Gastrocnemius medialis (tissue), 4 donors: ENCODE measurements at regions not wholly inside any gene's neighbourhood (a gene's known extent, or its start where the extent isn't known, plus 50 kb on each side); places are given as distances from the start of the nearest gene placed in this dataset.
A peak's percentile ranks its signal among the peaks of the same experiment; 100 is the strongest.
"Not testable (repeated sequence)": the region's sequence is repeated elsewhere in the genome, so short reads cannot be mapped to it uniquely, and the experiment has no call there.

Experiments
- ATAC-seq, 2 donors: fragments of 150-250 bp; one replicate each; pipeline ENCODE4 v1.9.1; 2016
- DNase-seq, 2 donors: peaks; one replicate each; pipeline ENCODE4 v3.0.0-alpha.2; 2019
- H3K27ac ChIP-seq, 4 donors: fragments of 200-600 bp; sonication (generic); 1 replicate in 1 of 4; 2 replicates in 3 of 4; pipeline ENCODE4 v1.5.1; 2016 to 2018; ENCODE audit warnings: mild to moderate bottlenecking in 2 of 4, moderate library complexity in 1 of 4
- H3K27me3 ChIP-seq, 3 donors: fragments of 200-600 bp; sonication (generic) in 2 of 3; 1 replicate in 1 of 3; 2 replicates in 2 of 3; pipeline versions ENCODE4 v1.5.1 to v1.6.0; 2016 to 2019; ENCODE audit warnings: mild to moderate bottlenecking in 1 of 3, moderate library complexity in 1 of 3
- H3K36me3 ChIP-seq, 2 donors: fragments of 200-600 bp; sonication (generic) in 1 of 2; one replicate each; pipeline ENCODE4 v1.5.1; 2017 to 2018
- H3K4me1 ChIP-seq, 2 donors: fragments of 200-600 bp; sonication (generic) in 1 of 2; one replicate each; pipeline ENCODE4 v1.5.1; 2016 to 2017; ENCODE audit warnings: mild to moderate bottlenecking in 2 of 2
- H3K4me3 ChIP-seq, 4 donors: fragments of 200-600 bp; sonication (generic) in 3 of 4; 1 replicate in 1 of 4; 2 replicates in 3 of 4; pipeline ENCODE4 v1.5.1; 2016 to 2019; ENCODE audit warnings: mild to moderate bottlenecking in 2 of 4
- H3K9me3 ChIP-seq, 3 donors: fragments of 200-600 bp; sonication (generic) in 2 of 3; 1 replicate in 1 of 3; 2 replicates in 2 of 3; pipeline ENCODE4 v1.5.1; 2016 to 2019
- POLR2A ChIP-seq, 2 donors: fragments of 450-650 bp; IDR thresholded peaks; one replicate each; pipeline ENCODE4 v1.6.1; 2017; ENCODE audit warnings: antibody characterized with exemption in 2 of 2, mild to moderate bottlenecking in 2 of 2, moderate library complexity in 2 of 2
- in situ Hi-C, 4 donors: fragments of 200-750 bp; cut with MboI; loops; one replicate each; pipeline versions ENCODE4 v1.15.0 to v1.8.0; 2017; ENCODE audit warnings: low sequenced_read_pairs in 4 of 4
- intact Hi-C: fragments of 100-400 bp; cut with DNase I; formaldehyde crosslinking; loops from one replicate; pipeline ENCODE4 v1.15.1; 2023; ENCODE audit warnings: low total_unique reads
- TF ChIP-seq, protein P1 (sequence below), 5 experiments: fragments of 450-650 bp in 3 of 5; fragments of 200-600 bp in 2 of 5; sonication (generic) in 2 of 5; IDR thresholded peaks in 4 of 5; conservative IDR thresholded peaks in 1 of 5; 1 replicate in 4 of 5; 2 replicates in 1 of 5; pipeline ENCODE4 v1.5.1; 2016 to 2019; ENCODE audit warnings: antibody characterized with exemption in 5 of 5, mild to moderate bottlenecking in 3 of 5, moderate library complexity in 3 of 5

DNA sequence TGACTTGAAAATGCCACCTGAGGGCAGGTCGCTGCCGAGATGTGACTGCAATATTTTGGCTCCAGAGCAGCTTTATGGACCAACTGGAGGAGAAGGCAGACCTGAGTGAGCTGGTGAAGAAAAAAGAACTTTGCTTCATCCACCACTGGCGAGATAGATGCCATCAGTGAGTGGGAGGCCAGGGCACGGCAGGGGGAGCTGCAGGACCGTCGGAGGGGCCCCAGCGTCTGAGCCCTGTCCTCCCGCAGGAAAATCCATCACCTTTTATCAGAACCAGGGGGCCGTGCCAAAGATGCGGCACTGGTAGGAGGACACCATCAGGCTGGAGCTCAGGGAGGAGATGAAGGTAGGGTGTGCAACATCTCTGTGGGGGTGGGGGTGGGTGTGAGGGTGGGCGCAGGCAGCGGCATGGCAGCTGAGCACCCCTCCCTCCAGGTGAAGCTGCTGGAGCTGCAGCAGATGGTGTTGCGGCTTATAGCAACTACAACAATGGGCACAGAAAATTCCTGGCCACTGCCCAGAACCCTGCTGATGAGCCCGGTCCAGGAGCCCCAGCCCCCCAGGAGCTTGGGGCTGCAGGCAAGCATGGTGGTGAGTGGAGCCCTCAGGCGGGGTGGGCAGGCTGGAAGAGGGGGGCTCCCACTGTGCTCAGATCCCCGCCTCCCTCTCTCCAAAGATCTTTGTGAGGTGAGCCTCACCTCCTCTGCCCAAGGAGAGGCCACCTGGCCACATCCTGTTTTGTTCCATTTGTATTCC is 102.4 kb upstream of the FAN1 start:
- H3K27me3 ChIP-seq, H3K27ac ChIP-seq, DNase-seq, H3K36me3 ChIP-seq, H3K4me3 ChIP-seq, ATAC-seq, H3K4me1 ChIP-seq, in situ Hi-C loops, H3K9me3 ChIP-seq: not testable (repeated sequence)
- intact Hi-C loops = loop anchor here (10.0 kb wide), 1 partner anchor 323 kb away; no protein-coding TSS in a partner anchor
- TF ChIP-seq, protein P1, sequence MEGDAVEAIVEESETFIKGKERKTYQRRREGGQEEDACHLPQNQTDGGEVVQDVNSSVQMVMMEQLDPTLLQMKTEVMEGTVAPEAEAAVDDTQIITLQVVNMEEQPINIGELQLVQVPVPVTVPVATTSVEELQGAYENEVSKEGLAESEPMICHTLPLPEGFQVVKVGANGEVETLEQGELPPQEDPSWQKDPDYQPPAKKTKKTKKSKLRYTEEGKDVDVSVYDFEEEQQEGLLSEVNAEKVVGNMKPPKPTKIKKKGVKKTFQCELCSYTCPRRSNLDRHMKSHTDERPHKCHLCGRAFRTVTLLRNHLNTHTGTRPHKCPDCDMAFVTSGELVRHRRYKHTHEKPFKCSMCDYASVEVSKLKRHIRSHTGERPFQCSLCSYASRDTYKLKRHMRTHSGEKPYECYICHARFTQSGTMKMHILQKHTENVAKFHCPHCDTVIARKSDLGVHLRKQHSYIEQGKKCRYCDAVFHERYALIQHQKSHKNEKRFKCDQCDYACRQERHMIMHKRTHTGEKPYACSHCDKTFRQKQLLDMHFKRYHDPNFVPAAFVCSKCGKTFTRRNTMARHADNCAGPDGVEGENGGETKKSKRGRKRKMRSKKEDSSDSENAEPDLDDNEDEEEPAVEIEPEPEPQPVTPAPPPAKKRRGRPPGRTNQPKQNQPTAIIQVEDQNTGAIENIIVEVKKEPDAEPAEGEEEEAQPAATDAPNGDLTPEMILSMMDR (IDR thresholded peaks at IDR 0.05 in 4 of 5, conservative IDR thresholded peaks at IDR 0.05 in 1 of 5) = peak in 3 of 5 experiments; percentile 7 to 34 (median 22)

DNA sequence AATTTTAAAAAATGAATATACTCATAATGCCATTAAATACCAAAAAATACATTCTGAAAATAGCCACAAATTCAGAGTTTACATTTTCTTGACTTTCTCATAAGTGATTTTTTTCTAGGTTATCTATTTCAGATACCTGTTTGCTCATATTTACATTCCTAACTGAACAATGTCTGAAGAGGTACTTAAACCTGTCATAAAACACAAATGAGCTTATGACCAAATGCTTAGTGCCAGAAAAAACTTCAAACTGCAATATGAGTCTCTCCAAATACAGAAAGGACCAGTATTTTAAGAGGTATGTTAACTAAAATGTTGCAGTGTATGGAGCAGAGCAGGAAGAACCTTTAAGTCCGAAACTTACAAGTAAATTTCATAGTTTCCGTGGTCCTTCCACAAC is 101.7 kb upstream of the FAN1 start:
- H3K36me3 ChIP-seq, H3K27ac ChIP-seq, H3K4me3 ChIP-seq, ATAC-seq, DNase-seq, in situ Hi-C loops, H3K4me1 ChIP-seq, H3K27me3 ChIP-seq, H3K9me3 ChIP-seq: not testable (repeated sequence)
- intact Hi-C loops = loop anchor here (10.0 kb wide), 1 partner anchor 323 kb away; no protein-coding TSS in a partner anchor

DNA sequence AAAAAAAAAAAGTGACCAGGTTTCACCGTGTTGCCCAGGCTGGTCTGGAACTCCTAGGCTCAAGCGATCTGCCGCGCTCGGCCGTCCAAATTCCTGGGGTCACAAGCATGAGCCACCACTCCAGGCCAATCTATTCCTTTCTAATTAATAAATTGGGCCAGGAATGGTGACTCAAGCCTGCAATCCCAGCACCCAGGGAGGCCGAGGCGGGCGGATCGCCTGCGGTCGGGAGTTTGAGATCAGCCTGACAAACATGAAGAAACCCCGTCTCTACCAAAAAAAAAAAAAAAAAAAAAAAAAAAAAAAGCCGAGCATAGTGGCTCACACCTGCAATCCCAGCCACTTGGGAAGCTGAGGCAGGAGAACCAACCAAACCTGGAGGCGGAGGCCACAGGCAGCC is 100.0 kb upstream of the FAN1 start:
- DNase-seq, H3K36me3 ChIP-seq, H3K27ac ChIP-seq, H3K9me3 ChIP-seq, H3K4me1 ChIP-seq, H3K4me3 ChIP-seq, ATAC-seq, in situ Hi-C loops, H3K27me3 ChIP-seq: not testable (repeated sequence)
- intact Hi-C loops = loop anchor here (10.0 kb wide), 1 partner anchor 321 kb away; no protein-coding TSS in a partner anchor

DNA sequence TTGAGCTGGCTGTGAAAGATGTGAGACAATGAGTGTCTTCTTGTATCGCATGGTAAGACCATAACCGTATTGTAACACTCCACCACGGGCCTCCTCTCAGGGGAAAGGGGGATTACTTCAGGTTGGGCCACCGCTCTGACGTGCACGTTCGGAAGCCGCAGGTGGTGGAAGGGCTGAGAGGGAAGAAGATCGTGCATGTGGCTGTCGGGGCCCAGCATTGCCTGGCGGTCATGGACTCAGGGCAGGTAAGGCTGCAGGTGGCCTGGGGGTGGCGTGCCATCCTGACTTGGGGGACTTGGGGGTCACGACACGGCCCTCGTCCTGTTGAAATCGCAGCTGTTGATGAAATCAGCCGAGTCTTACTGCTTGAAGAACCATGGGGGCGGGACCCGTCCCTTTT is 87.3 kb upstream of the FAN1 start:
- intact Hi-C loops = no loop called here
- in situ Hi-C loops = no loop called here
- no peaks in the 10 kb centered on the region for H3K4me1 ChIP-seq
- H3K4me3 ChIP-seq = no peak overlapping the region
- H3K36me3 ChIP-seq = no peaks in the 10 kb centered on the region
- TF ChIP-seq, protein P1 (IDR thresholded peaks at IDR 0.05 in 4 of 5, conservative IDR thresholded peaks at IDR 0.05 in 1 of 5) = no peak
- no peak for TF ChIP-seq POLR2A (IDR thresholded peaks at IDR 0.05)
- no peak overlapping the region for H3K27ac ChIP-seq
- no peaks in the 10 kb centered on the region for H3K27me3 ChIP-seq
- no peaks in the 10 kb centered on the region for H3K9me3 ChIP-seq
- no peak for DNase-seq
- no peak for ATAC-seq

DNA sequence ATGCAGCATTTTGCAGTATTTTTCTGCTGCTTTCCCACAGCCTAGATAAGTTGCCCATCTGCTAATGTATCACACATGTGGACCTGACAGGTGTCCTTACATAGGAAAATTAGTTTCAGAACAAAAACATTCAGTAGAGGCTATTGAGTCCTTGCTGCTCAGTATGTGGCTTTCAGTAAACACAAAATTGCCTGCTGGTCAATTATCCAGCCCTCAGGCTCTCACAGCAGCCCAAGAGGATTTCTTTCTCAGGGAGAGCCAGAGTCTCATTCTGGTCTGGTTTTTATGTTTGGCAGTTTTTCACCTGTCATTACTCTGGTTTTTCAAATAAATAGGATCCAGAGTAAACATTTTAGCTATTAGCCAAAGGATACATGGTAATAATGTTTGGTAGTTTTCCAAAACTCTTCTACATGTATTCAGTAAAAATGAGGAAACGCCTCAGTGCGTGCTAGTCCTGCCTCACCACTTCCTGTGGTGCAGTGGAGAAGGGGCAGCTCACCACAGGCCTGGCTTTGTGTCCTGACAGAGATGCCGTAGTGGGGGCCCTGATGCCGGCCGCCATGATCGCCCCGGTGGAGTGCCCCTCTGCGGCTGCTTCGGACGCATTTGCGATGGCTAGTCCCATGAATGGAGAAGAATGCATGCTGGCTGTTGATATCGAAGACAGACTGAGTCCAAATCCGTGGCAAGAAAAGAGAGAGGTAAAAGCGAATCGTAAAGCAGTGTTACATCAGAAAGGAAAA is 80.5 kb upstream of the FAN1 start:
- in situ Hi-C loops, H3K36me3 ChIP-seq, H3K4me1 ChIP-seq, H3K27ac ChIP-seq, H3K9me3 ChIP-seq, intact Hi-C loops, ATAC-seq, H3K4me3 ChIP-seq, H3K27me3 ChIP-seq, DNase-seq: not testable (repeated sequence)

DNA sequence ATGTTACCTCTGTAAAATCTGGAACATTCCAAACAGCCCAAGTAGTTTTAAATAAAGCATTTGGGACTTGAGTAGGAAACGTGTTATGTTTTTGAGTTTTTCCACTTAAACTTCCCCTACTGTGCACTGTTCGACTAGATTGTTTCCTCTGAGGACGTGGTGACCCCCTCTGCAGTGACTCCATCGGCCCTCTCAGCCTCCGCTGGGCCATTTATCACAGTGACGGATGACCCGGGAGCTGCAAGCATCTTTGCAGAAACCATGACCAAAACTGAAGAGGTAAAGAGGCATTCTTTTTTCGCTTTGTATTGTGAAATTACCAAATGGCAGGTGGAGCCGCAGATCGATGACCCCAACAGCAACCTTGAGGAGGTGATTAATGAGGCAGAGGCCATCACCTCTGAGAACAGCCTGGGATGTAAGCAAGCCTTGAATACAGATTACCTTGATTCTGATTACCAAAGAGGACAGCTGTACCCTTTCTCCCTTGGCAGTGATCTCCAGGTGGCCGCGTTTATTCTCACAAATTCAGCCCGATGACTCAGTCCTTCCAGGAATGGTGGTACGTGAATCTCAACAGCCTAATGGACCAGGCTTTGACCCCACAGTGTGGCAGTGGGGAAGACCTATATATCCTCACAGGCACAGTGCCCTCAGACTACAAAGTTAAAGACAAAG is 79.1 kb upstream of the FAN1 start:
- DNase-seq = no peak
- Histone ChIP-seq H3K9me3 (no peaks in the 10 kb centered on the region), H3K36me3 (no peaks in the 10 kb centered on the region), H3K27me3 (no peaks in the 10 kb centered on the region), H3K27ac (no peak overlapping the region), H3K4me3 (no peak overlapping the region), H3K4me1 (no peaks in the 10 kb centered on the region)
- TF ChIP-seq, protein P1 (IDR thresholded peaks at IDR 0.05 in 4 of 5, conservative IDR thresholded peaks at IDR 0.05 in 1 of 5) = no peak
- TF ChIP-seq POLR2A (IDR thresholded peaks at IDR 0.05) = no peak
- ATAC-seq = no peak
- in situ Hi-C loops (no loop called here), intact Hi-C loops (no loop called here)
